Endothelial cell (in vitro differentiated cells): ENCODE measurements at regions not wholly inside any gene's neighbourhood (a gene's known extent, or its start where the extent isn't known, plus 50 kb on each side); places are given as distances from the start of the nearest gene placed in this dataset.
"Not testable (repeated sequence)": the region's sequence is repeated elsewhere in the genome, so short reads cannot be mapped to it uniquely, and the experiment has no call there.

Experiments
- DNase-seq: peaks from one replicate; pipeline ENCODE4 v3.0.0; 2021; ENCODE audit warnings: low spot score
- H3K27ac Mint-ChIP-seq: one replicate; pipeline ENCODE4 v1.8.0; 2021; ENCODE audit warnings: mixed read lengths, inconsistent platforms; ENCODE audit not compliant: unreplicated experiment
- H3K27me3 Mint-ChIP-seq: one replicate; pipeline ENCODE4 v1.8.0; 2021; ENCODE audit warnings: mild to moderate bottlenecking, moderate library complexity, mixed read lengths, inconsistent platforms; ENCODE audit not compliant: unreplicated experiment
- H3K36me3 Mint-ChIP-seq: one replicate; pipeline ENCODE4 v1.8.0; 2021; ENCODE audit warnings: mild to moderate bottlenecking, low read depth, mixed read lengths, inconsistent platforms; ENCODE audit not compliant: unreplicated experiment
- H3K4me1 Mint-ChIP-seq: one replicate; pipeline ENCODE4 v1.8.0; 2021; ENCODE audit warnings: mild to moderate bottlenecking, mixed read lengths, inconsistent platforms; ENCODE audit not compliant: unreplicated experiment
- H3K4me3 Mint-ChIP-seq: one replicate; pipeline ENCODE4 v1.8.0; 2021; ENCODE audit warnings: mild to moderate bottlenecking, mixed read lengths, inconsistent platforms; ENCODE audit not compliant: unreplicated experiment
- H3K9me3 Mint-ChIP-seq: one replicate; pipeline ENCODE4 v1.8.0; 2021; ENCODE audit warnings: mixed read lengths, inconsistent platforms; ENCODE audit not compliant: unreplicated experiment
- CTCF ChIP-seq: fragments of 200-600 bp; sonication (generic); IDR thresholded peaks from one replicate; pipeline ENCODE4 v1.5.0; 2021; ENCODE audit warnings: antibody characterized with exemption; ENCODE audit not compliant: unreplicated experiment

DNA sequence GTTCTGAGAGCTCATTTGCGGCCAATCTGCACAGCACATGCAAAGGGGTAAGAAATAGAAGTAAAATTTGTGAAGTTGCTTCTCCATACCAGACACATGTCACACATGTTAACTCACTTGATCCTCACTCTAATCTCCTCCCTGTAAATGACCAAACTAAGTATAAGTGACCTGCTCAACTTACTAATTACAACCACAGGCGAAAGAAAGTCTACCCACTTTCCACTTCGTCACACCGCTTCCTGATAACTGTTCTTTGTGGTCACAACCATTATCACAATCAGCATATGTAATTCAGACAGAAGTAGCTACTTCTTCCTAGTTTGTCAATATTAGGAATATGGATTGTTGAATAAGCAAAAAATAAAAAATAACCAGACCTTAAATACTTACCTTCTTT lies 293.7 kb upstream of the CLEC14A start:
- Mint-ChIP-seq H3K27ac (no peak overlapping the region), H3K36me3 (no peaks in the 10 kb centered on the region), H3K9me3 (no peaks in the 10 kb centered on the region), H3K27me3 (no peaks in the 10 kb centered on the region), H3K4me1 (no peaks in the 10 kb centered on the region), H3K4me3 (no peak overlapping the region)
- DNase-seq = no peak
- TF ChIP-seq CTCF = no peak

DNA sequence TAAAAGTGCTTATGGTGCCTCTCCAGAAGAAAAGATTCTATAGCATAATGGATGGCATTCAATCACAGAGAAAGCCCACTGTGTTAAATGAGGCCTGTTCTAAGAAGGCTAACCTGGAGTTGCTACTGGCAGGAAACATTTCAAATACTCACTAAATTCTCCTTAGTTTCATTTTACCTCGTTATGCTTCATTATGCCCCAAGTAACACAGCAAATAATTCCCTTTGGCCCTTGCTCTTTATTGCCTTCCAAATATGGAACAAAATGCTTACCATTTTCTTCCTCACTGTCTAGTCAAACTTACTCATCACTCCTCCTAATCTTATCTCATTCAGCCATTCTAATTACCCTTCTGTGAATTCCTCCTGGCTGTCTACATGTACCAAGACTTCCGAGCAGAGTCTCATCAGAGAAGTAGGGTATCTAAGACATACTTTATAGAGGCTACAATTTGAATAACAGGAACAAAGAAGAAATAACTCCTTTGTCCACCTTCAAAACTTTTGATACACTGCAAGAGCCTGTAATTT lies 292.1 kb upstream of the CLEC14A start:
- no peaks in the 10 kb centered on the region for H3K4me1 Mint-ChIP-seq
- TF ChIP-seq CTCF = no peak
- no peak overlapping the region for H3K4me3 Mint-ChIP-seq
- no peaks in the 10 kb centered on the region for H3K36me3 Mint-ChIP-seq
- no peak overlapping the region for H3K27ac Mint-ChIP-seq
- no peak for DNase-seq
- H3K9me3 Mint-ChIP-seq = no peaks in the 10 kb centered on the region
- H3K27me3 Mint-ChIP-seq = no peaks in the 10 kb centered on the region

- Mint-ChIP-seq H3K27ac (no peak overlapping the region), H3K9me3 (no peaks in the 10 kb centered on the region), H3K4me1 (no peaks in the 10 kb centered on the region), H3K4me3 (no peak overlapping the region), H3K27me3 (no peaks in the 10 kb centered on the region), H3K36me3 (no peaks in the 10 kb centered on the region)
- DNase-seq = no peak
- no peak for TF ChIP-seq CTCF
These were observed 291.1 kb upstream of the CLEC14A start for GRCh38 chr14:38546932-38547551.

DNA sequence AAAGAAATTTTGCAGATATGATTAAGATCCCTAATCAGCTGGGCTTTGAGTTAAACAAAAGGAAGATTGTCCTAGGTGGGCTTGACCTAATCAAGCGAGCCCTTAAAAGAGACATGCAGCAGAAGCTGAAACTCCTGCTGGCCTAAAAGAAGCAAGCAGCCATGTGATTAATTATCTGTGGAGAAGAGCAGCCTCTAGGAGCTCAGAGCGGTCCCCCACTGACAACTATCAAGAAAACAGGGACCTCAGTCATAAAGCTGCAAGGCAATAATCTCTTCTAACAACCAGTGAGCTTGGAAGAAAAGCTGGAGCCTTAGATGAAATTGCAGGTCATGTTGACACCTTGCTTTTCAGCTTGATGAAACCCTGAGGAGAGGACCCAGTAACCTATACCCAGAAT lies 288.9 kb upstream of the CLEC14A start:
- no peak for TF ChIP-seq CTCF
- Mint-ChIP-seq H3K27ac (no peak overlapping the region), H3K4me1 (no peaks in the 10 kb centered on the region), H3K36me3 (no peaks in the 10 kb centered on the region), H3K4me3 (no peak overlapping the region), H3K27me3 (no peaks in the 10 kb centered on the region), H3K9me3 (no peaks in the 10 kb centered on the region)
- no peak for DNase-seq

DNA sequence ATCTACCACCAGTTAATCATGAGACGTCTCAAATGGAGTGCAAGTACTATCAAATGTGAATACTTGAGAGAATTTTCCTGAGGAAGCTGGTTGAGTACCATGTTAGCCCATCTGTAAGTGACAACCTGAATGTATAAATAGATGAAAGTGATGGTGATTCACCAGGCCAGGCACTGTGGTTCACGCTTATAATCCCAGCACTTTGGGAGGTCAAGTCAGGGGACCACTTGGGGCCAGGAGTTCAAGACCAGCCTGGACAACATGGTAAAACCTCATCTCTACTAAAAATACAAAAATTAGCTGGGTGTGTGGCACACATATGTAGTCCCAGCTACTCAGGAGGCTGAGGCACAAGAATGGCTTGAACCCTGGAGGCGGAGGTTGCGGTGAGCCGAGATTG lies 288.0 kb upstream of the CLEC14A start:
- not testable (repeated sequence) for H3K36me3 Mint-ChIP-seq, H3K27ac Mint-ChIP-seq, H3K9me3 Mint-ChIP-seq, DNase-seq, H3K27me3 Mint-ChIP-seq, H3K4me3 Mint-ChIP-seq, H3K4me1 Mint-ChIP-seq

DNA sequence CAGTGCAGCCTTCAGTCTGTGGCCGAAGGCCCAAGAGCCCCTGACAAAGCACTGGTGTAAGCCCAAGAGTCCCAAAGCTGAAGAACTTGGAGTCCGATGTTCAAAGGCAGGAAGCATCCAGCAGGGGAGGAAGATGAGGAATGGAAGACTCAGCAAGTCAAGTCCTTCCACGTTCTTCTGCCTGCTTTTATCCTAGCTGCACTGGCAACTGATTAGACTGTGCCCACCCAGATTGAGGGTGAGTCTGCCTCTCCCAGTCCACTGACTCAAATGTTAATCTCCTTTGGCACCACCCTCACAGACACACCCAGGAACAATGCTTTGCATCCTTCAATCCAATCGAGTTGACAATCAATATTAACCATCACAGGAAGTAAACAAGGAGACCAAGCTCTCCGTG lies 282.2 kb upstream of the CLEC14A start:
- not testable (repeated sequence) for H3K4me3 Mint-ChIP-seq, H3K9me3 Mint-ChIP-seq, H3K36me3 Mint-ChIP-seq, H3K4me1 Mint-ChIP-seq, H3K27ac Mint-ChIP-seq, H3K27me3 Mint-ChIP-seq, DNase-seq
